ENCODE measurements at regions not wholly inside any gene's neighbourhood (a gene's known extent, or its start where the extent isn't known, plus 50 kb on each side); places are given as distances from the start of the nearest gene placed in this dataset.
A peak's percentile ranks its signal among the peaks of the same experiment; 100 is the strongest.

- intact Hi-C loops (cut with DNase I; ENCODE audit: low total_unique reads) = no loop called here
- no peak overlapping the region for H3K4me3 ChIP-seq (ENCODE audit: low read depth, poor library complexity, severe bottlenecking)
- no peak for TF ChIP-seq CTCF (IDR thresholded peaks at IDR 0.05)
- no peak for TF ChIP-seq POLR2A (IDR thresholded peaks at IDR 0.05)
- DNase-seq (ENCODE audit: low spot score in 2 of 2) = no peak
- 66 to 67% methylated on average over 6 of the region's 6 CpGs for WGBS, 2 donors
These were observed 186.9 kb upstream of the ECI2 start for GRCh38 chr6:4322134-4322845.

- no peak for TF ChIP-seq POLR2A (IDR thresholded peaks at IDR 0.05)
- TF ChIP-seq CTCF (IDR thresholded peaks at IDR 0.05) = no peak
- WGBS, 2 donors = 21 to 31% methylated on average over 1 of the region's 1 CpG
- DNase-seq (ENCODE audit: low spot score in 2 of 2) = no peak
- no peak overlapping the region for H3K4me3 ChIP-seq (ENCODE audit: low read depth, poor library complexity, severe bottlenecking)
- intact Hi-C loops (cut with DNase I; ENCODE audit: low total_unique reads) = no loop called here
These were observed 185.5 kb upstream of the ECI2 start for GRCh38 chr6:4320860-4321259.

- no peak for DNase-seq (ENCODE audit: low spot score in 2 of 2)
- no peak overlapping the region for H3K4me3 ChIP-seq (ENCODE audit: low read depth, poor library complexity, severe bottlenecking)
- WGBS, 2 donors = 22 to 28% methylated on average over 4 of the region's 4 CpGs
- TF ChIP-seq CTCF (IDR thresholded peaks at IDR 0.05) = no peak
- TF ChIP-seq POLR2A (IDR thresholded peaks at IDR 0.05) = no peak
- intact Hi-C loops (cut with DNase I; ENCODE audit: low total_unique reads) = no loop called here
These were observed 184.8 kb upstream of the ECI2 start for GRCh38 chr6:4319981-4320683.

GRCh38 chr6:4318321-4318720 lies 182.9 kb upstream of the ECI2 start:
- intact Hi-C loops (cut with DNase I; ENCODE audit: low total_unique reads) = no loop called here
- WGBS, 2 donors = 79 to 90% methylated on average over 2 of the region's 2 CpGs
- no peak overlapping the region for H3K4me3 ChIP-seq (ENCODE audit: low read depth, poor library complexity, severe bottlenecking)
- no peak for TF ChIP-seq CTCF (IDR thresholded peaks at IDR 0.05)
- no peak for TF ChIP-seq POLR2A (IDR thresholded peaks at IDR 0.05)
- no peak for DNase-seq (ENCODE audit: low spot score in 2 of 2)

- H3K4me3 ChIP-seq (ENCODE audit: low read depth, poor library complexity, severe bottlenecking) = no peak overlapping the region
- WGBS, 2 donors = 10 to 12% methylated on average over 9 of the region's 9 CpGs
- intact Hi-C loops (cut with DNase I; ENCODE audit: low total_unique reads) = no loop called here
- no peak for TF ChIP-seq POLR2A (IDR thresholded peaks at IDR 0.05)
- TF ChIP-seq CTCF (IDR thresholded peaks at IDR 0.05) = no peak
- peak; percentile 78 to 90 for DNase-seq (ENCODE audit: low spot score in 2 of 2)
These were observed 181.6 kb upstream of the ECI2 start for GRCh38 chr6:4316867-4317400.

Data from lower leg skin (tissue), 4 donors.